Iris pigment epithelial cell (primary cell): ENCODE measurements at regions not wholly inside any gene's neighbourhood (a gene's known extent, or its start where the extent isn't known, plus 50 kb on each side); places are given as distances from the start of the nearest gene placed in this dataset.
"Not testable (repeated sequence)": the region's sequence is repeated elsewhere in the genome, so short reads cannot be mapped to it uniquely, and the experiment has no call there.

Experiments
- DNase-seq: peaks from one replicate; pipeline ENCODE4 v3.0.0-alpha.2; 2011; ENCODE audit warnings: low read depth

DNA sequence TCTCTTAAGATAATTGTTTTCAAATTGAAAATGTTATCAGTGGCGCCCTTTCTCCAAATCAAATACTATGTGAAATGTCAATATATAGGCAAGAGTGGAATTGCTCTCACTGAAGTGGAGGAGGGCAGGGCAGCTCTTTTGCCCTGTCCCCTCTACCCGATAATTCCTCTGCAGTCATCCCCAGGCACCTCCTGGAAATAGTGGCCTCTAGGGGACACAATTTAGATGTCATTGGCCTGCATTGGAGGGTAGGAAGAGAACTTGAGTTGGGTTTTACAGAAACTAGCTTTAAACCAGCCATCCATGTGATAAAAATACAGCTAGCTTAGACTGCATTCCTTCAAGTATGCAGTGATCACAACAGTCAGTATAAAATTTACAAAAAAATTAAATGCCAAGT lies 288.9 kb downstream of the EDEM1 start:
- DNase-seq: no peak

DNA sequence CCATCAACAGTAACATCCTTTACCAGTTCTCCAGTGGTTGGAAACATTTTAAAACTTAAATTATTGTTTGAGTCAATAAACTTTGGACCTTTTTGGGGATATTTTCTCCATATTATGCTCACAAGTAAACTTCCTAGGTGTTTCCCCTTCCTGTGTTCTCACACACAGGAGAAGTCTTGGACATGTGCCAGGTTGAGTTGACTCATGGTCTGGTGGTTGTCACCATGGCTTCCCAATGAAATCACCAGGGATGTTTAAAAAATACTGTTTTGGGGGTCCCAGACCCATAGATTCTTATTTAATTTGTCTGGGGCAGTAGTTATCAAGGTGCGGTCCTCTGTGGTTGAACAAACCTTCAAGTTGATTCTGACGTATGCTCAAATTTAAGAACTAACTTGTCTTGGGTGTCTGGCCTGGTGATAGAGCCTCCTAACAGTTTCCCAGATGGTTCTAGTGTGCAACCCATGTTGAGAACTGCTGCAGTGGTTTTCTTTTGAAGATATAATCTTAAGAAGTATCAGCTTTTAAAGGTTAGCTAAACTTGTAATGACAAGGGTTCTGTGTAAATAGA lies 291.8 kb downstream of the EDEM1 start:
- no peak for DNase-seq

DNA sequence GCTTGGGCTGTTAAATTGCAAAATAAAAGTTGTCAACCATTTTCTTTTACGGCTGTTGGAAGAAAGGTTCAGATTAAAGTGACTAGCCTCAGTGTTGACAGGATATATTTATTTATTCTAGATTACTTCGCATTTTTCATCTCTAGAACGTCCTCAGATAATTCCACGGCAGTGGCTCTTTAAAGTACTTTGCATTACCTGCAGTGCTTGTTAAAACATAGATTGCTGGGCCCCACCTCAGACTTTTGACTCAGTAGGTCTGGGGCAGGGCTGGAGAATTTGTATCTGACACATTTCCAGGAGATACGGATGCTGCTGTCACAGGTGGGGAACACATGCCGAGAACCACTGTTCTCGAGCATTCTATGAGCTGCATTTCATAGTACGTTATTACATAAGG lies 292.7 kb downstream of the EDEM1 start:
- no peak for DNase-seq

DNA sequence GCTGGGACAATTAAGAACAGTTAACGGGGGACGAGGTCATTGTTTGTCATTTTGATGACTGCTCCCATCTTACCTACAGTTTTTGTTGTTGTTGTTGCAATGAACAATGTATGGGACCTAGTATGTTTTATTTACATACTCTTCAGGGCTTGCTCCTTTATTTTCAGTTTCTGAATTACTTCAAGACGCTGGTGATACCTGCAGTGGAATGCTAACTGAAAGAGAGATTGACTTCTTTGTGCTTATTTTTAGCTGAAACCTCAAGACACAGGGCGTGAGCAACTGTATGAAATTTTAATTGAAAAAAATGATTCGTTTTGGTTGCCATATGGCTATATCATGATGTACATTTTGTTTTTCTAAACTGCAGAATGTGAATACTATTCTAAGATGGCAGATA lies 297.9 kb downstream of the EDEM1 start:
- no peak for DNase-seq

DNA sequence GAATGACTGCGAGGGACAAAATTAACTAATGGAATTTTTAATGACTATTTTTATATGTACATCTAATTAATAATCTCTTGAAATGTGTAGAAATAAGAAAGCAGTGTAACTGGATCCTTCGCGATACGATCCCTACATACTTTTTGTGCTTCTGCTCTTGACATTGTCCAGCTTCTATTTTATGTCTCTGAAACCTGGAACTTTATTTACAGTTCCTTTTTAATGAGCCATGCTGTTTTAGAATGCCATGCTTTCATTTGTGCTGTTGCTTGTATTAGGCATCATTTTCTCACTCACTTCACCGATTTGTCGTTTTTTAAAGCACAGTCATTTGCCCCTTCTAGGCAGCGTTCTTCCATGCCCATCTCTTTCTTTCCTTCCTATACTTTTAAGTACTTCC lies 301.3 kb downstream of the EDEM1 start:
- DNase-seq: no peak

DNA sequence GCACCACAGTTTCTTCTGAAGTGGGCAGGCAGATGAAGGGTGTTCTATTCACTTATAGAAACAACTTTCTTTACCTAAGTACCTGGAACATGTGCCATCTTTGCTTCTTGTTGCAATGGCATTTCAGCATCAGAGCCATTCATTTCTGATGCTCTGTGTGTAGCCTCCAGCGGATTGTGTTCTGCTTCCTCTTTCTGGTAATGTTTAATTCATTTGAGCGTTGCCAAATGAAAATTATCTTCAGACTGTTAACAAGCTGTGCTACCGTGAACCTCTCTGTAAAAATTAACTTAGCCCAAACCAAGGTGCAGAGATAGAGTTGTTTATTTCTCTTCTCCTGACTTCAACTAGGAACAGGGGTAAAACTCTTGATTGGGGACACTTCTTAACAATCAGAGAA lies 302.0 kb downstream of the EDEM1 start:
- DNase-seq: no peak

DNA sequence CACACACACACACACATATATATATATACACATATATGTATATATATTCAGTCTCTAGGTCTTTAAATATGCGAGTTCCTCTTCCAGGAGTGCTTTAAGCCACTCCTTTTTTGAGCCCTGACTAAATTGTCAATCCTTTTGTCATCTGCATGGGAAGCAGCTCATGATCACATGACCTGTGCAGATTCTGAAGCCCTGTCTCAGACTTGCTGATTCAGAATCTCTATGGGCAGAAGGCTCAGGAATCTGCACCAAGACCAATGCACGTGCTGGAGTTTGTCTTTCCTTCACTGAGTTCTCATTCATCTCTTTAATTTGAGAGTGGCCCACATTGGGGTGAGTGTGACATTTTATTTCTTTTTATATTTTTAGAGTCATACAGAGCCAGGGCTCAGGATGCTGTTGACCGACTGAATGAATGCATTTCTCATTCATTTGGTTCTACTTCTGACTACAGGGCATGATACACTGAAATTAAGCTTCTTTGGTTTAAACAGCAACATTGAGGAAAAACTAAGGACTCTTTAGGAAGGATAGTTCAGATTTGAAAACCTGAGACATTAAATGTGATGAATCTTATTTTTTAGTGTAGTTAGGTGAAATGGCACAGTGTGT lies 307.5 kb downstream of the EDEM1 start:
- DNase-seq: no peak

DNA sequence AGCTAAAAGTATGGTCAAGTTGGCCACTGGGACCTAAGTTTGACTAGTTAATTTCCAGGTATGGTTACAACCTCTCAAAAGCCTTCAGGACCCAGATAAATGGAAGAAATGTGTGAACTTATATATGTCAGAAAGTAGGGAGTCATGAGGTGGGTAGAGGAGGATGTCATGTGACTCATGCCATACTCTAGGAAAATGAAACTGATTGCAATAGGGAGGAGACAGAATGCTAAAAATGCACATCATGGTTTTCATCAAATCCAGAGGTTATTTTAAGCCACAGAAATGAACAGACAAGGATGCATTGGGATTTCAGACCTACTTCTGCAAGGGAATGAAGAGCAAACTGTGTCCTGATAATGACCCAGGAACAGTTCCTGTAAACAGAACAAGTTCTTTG lies 310.0 kb downstream of the EDEM1 start:
- DNase-seq: no peak

DNA sequence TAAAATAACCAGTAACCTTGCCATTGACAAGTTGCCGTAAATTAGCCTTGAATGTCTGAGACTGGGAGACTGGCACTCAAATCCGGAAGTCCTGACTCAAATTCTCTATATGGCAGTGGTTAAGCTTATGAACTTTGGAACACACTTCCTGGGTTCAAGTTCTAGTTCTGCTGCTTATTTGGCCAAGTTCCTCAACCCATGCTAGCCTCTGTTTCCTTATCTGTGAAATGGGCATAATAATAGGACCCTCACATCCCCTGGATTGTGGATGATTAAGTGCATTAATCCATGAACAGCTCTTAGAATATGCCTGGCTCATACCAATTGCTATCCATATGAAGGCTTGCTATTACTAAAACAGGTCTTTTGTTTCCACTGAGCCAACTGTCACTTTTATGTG lies 311.5 kb downstream of the EDEM1 start:
- DNase-seq: no peak

DNA sequence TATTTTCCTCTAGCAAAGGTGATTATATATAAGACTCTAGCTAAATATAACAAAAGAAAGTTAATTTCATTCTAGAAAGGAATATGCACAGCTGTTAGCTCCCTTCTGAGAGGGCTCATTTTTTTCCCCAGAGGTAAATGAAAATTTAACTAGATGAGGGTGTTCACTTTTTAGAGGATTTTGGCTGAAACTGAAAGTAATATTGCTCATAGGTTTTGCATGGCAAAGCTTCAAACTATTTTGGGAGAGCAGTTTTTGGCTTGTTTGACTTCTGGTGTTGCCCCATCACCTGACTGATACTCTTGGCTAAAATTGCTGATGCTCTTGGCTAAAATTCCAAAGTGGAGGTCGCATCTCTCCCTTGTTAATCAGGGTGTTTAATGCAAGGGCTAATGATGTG lies 311.9 kb downstream of the EDEM1 start:
- no peak for DNase-seq

DNA sequence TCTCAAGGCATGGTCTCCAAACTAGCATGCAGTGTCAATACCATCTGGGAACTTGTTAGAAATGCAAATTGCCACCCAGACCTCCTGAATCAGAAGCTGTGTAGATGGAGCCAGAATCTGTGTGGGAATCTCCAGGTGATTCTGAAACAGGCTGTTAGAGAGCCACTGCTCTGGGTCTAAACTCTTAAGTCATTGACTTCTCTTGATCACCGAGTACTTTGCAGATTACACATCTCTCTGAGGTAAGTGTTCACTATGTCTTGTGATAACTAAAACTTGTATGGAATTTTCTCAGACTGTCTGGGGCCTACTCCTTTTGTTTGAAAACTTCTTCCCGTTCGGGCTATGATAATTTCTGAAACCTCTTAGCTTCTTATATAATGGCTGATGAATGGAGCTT lies 315.6 kb downstream of the EDEM1 start:
- no peak for DNase-seq

DNA sequence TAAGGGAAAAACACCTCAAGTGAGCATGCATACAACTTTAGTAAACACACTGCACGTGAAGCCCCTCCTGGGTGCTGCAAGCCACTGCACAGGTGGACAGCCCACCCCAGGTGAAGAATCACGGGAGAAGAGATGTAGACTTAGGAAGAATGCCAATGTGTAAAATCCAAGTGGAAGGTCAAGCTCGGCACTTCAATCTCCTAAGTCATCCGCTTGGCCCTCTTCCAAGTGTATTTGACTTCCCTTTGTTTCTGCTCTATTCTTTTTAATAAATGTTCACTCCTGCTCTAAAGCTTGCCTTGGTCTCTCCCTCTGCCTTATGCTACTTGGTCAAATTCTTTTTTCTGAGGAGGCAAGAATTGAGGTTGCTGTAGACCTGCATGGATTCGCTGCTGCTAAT lies 316.6 kb downstream of the EDEM1 start:
- DNase-seq: no peak

DNA sequence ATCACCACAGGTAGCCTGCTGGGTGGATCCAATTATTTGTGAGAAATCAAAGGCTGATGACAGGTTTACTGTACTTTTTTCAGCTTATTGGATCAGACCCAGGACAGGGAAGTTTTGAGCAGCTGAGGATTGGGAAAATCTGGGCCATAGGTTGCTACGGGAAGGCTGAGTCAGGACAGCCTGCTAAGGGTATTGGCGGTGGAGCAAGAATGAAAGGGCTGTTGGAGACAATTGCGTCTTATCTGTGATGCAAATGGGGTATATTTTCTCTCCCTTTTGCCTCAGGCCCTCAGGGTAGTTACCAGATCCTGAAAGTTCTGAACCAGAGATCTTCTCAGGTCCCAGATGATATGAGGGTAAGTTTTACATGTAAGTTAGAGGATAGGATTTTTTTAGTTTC lies 317.7 kb downstream of the EDEM1 start:
- DNase-seq: no peak

DNA sequence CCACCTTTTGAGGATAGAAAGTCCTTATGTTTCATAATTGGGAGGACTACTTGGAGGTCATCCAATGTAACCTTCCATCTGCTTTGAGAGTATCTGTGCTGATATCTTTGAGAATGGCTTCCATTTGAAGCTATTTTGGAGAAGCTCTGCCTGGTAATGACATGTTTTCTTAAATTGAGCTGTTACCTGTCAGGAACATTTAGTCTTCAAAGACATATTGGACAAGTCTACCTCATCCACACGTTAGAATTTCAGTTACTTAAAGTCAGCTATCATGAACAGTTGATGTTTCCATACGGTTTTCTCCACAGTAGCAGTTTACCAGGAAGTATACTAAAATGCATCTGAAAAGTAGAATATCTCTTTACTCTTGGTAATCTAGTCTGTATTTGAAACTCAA lies 318.5 kb downstream of the EDEM1 start:
- no peak for DNase-seq

DNA sequence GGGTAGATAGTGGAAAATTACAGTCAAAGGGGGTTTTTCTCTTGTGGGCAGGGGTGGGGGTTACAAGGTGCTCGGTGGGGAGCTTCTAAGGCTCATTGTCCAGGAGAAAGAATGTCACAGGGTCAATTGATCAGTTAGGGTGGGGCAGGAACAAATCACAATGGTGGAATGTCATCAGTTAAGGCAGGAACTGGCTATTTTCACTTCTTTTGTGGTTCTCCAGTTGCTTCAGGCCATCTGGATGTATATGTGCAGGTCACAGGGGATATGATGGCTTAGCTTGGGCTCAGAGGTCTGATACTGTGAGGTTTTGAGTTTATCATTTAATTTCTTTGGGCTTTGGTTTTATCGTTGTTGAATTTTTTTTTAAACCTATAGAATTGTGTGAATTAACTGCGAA lies 321.4 kb downstream of the EDEM1 start:
- DNase-seq: not testable (repeated sequence)

DNA sequence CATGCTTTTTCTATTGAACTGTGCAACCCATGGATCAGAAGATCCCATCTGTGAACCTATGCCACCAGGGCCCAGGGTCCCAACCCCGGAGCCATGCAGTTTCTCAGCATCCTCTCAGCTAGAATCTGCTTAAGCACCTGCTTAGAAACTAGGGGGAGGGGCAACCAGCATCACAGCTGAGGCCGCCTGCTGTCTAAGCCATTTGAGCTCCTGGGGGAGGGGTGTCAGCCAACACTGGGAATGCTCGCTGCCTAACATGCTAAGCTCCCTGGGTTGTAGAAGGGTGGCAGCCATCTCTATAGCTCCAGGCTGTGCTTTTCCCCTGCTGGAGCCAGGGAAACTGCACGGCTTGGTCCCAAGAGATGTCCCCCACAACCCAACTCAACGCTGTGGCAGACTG lies 322.8 kb downstream of the EDEM1 start:
- no peak for DNase-seq

DNA sequence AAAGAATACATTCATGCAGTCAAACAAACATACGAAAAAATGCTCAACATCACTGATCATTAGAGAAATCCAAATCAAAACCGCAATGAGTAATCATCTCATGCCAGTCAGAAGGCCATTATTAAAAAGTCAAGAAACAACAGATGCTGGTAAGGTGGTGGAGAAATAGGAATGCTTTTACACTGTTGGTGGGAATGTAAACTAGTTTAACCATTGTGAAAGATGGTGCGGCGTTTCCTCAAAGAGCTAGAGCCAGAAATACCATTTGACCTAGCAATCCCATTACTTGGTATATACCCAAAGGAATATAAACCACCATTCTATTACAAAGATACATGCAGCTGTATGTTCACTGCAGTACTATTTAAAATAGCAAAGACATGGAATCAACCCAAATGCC lies 330.4 kb downstream of the EDEM1 start:
- no peak for DNase-seq

DNA sequence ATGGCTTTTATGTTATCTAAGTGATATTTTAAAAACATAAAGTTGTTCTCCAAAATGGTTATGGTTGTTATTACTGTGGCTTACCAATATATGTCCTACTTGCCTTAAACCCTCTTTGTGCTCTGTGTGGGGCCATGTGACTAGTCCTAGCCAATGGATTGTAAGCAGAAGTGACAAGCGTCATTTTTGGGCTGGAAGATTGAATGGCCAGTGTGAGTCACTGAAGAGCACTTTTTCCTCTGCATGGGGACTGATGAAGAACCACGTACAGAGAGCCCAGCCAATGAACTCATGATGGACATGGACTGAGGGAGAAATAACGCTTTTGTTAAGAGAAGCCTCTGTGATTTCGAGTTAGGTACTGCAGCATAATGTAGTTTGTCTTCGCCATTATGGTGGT lies 332.7 kb downstream of the EDEM1 start:
- no peak for DNase-seq

DNA sequence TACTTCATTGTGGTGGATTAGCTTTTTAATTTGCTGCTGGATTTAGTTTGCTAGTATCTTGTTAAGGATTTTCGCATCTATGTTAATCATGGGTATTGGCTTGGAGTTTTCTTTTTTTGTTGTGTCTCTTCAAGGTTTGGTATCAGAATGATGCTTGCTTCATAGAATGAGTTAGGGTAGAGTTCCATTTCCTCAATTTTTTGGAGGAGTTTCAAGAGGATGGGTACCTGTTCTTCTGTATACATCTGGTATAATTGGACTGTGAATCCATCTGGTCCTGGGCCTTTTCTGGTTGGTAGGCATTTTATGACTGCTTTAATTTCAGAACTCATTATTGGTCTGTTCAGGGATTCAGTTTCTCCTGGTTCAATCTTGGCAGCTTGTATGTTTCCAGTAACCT lies 335.6 kb downstream of the EDEM1 start:
- DNase-seq: no peak

DNA sequence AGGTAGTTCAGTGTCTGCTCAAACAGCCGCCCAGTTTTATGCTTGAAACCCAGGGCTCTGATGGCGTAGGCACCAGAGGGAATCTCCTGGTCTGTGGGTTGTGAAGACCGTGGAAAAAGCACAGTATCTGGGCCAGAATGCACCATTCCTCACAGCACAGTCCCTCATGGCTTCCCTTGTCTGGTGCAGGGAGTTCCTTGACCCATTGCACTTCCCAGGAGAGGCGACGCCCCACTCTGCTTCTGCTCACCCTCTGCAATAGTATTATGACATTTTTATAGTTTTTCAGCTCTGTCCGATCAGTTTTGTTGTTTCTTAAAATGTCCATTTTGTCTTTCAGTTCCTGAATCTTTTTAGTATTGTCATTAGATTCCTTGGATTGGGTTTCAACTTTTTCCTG lies 343.5 kb downstream of the EDEM1 start:
- no peak for DNase-seq

DNA sequence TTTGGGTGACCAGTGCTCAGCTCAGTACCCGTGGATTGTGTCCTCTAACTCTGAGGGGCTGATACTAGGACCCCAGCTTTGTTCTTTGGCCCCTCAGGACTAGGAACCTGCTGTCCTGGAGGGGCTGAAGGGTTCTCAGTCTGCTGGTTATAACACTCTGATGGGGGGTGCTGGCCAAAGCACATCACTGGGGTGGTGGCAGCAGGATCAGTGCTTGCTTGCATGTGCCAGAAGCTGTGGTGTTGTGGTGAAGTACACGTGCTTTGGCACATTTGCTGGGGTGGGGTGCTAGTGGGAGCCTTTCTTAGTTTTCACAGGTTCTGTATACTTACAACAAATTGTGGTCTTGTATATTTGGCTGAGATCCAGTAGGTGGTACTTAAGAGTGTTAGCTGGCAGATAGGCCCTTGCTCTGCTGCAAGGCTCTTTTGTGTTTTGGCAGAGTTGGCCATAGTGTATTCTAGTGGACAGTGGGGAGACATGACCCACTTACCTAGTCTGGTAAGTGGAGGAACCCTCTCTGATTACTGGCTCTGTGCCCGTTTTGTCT lies 344.3 kb downstream of the EDEM1 start:
- DNase-seq: no peak

DNA sequence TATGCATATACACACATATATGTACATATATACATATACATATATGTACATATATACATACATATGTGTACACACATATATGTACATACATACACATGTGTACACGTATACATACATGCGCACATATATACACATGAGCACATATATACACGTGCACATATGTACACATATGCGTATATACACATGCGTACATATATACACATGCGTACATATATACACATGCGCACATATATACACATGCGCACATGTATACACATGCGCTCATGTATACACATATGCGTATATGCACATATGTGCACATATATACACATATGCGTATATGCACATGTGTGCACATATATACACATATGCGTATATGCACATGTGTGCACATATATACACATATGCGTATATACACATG lies 353.0 kb downstream of the EDEM1 start:
- DNase-seq: no peak

DNA sequence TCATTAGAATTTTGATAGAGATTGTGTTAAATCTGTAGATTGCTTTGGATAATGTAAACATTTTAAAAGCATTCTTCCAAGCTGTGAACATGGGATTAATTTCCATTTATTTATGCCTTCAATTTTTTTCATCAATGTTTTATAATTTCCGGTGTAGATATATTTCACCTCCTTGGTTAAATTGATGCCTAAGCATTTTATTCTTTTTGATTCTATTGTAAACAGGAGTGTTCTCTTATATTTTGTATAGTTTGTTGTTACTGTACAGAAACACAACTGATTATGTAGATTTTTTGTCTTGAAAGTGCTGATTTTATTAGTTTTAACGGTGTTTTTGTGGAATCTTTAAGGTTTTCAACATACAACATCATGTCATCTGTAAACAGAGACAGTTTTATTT lies 355.0 kb downstream of the EDEM1 start:
- no peak for DNase-seq

DNA sequence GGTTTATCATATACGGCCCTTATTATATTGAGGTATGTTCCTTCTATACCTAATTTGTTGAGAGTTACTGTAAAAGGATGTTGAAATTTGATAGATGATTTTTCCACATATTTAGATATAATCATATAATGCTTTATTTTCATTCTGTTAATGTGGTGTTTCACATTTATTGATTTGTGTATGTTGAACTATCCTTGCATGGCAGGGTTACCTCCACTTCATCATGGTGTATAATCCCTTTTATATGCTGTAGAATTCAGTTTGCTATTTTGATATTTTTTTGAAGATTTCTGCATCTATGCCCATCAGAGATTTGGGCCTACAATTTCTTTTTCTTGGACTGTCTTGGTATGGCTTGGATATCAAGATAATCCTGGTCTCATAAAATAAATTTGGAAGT lies 355.5 kb downstream of the EDEM1 start:
- no peak for DNase-seq
